ENCODE measurements at regions not wholly inside any gene's neighbourhood (a gene's known extent, or its start where the extent isn't known, plus 50 kb on each side); places are given as distances from the start of the nearest gene placed in this dataset.

DNA sequence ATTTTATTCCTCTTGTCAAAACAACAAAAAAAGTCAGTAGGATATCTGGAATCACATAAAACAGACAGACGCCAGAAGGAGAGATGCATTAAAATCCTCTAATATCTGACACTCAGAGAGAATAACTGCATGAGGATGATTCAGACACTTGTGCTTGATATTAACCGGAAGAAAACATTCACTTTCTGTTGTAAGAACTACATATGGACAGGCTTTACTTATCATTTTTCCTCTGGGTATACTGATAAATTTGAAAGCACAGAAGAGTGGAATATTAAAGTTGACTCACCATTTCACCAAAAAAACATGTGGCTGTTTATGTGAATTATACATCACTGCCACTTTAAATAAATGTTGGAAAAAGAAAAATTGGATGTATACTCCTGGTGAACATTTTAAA, 589.1 kb upstream of the CDH2 start:
- no peak for DNase-seq
- no peaks in the 10 kb centered on the region for H3K9me3 Mint-ChIP-seq
- TF ChIP-seq, protein P1, sequence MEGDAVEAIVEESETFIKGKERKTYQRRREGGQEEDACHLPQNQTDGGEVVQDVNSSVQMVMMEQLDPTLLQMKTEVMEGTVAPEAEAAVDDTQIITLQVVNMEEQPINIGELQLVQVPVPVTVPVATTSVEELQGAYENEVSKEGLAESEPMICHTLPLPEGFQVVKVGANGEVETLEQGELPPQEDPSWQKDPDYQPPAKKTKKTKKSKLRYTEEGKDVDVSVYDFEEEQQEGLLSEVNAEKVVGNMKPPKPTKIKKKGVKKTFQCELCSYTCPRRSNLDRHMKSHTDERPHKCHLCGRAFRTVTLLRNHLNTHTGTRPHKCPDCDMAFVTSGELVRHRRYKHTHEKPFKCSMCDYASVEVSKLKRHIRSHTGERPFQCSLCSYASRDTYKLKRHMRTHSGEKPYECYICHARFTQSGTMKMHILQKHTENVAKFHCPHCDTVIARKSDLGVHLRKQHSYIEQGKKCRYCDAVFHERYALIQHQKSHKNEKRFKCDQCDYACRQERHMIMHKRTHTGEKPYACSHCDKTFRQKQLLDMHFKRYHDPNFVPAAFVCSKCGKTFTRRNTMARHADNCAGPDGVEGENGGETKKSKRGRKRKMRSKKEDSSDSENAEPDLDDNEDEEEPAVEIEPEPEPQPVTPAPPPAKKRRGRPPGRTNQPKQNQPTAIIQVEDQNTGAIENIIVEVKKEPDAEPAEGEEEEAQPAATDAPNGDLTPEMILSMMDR (IDR thresholded peaks at IDR 0.05) = no peak
- H3K4me1 Mint-ChIP-seq = no peaks in the 10 kb centered on the region
- H3K27me3 Mint-ChIP-seq = no peaks in the 10 kb centered on the region
- no peak overlapping the region for H3K4me3 Mint-ChIP-seq
- ATAC-seq (ENCODE audit: low read depth) = no peak
- no peak overlapping the region for H3K27ac Mint-ChIP-seq
- ChIA-PET CTCF (no interaction called here), POLR2A (no interaction called here)
- intact Hi-C loops (cut with micrococcal nuclease) = loop anchor here (10.0 kb wide), 1 partner anchor 51 kb away; no protein-coding TSS in a partner anchor
- no peaks in the 10 kb centered on the region for H3K36me3 Mint-ChIP-seq (ENCODE audit: low read depth)

DNA sequence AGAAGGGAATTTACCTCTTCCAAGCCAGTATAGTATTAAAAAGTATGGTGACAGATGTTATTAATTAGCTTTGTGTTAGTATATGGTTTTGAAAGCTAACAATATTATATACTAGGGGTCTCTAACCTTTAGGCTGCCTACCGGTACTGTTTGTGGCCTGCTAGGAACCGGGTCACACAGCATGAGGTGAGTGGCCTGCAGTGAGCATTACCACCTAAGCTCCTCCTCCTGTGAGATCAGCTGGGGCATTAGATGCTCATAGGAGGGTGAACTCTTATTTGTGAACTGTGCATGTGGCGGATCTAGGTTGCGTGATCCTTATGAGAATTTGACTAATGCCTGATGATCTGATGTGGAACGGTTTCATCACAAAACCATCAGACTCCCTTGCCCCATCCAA, 583.4 kb upstream of the CDH2 start:
- intact Hi-C loops (cut with micrococcal nuclease) = loop anchor here (10.0 kb wide), 1 partner anchor 45 kb away; no protein-coding TSS in a partner anchor
- H3K9me3 Mint-ChIP-seq = peaks cover 2% of the 10 kb centered on the region
- no peaks in the 10 kb centered on the region for H3K36me3 Mint-ChIP-seq (ENCODE audit: low read depth)
- H3K27me3 Mint-ChIP-seq = no peaks in the 10 kb centered on the region
- CTCF ChIA-PET = no interaction called here
- no peak overlapping the region for H3K27ac Mint-ChIP-seq
- DNase-seq (no peak), ATAC-seq (ENCODE audit: low read depth) (no peak)
- POLR2A ChIA-PET = no interaction called here
- TF ChIP-seq, protein P1 (IDR thresholded peaks at IDR 0.05) = no peak
- no peak overlapping the region for H3K4me3 Mint-ChIP-seq
- no peaks in the 10 kb centered on the region for H3K4me1 Mint-ChIP-seq

DNA sequence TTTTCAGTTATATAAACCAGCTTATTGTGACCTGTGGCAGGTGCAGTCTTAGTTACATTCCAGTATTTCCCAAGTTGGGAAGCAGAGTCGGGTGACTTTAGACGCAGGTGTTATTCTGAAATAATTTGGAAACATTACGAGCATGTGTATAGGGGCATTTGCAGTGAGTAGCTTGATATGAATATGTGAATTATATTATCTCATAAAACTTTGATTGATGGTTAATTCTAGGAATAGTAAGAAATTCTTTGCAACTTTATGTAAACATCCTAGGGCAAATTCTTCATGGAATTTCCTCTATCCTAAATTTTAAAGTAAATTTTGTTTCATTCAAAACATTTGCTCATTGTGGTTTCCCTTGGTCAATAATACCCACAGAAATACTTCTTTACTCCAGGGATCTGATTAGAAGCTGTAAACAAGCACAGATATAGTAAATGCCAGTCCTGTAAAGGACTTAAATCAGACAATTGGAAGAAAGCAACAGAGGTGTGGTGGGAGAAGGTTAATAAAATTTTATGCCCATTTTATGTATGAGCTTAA, 580.6 kb upstream of the CDH2 start:
- TF ChIP-seq, protein P1 (IDR thresholded peaks at IDR 0.05) = no peak
- ChIA-PET POLR2A (no interaction called here), CTCF (no interaction called here)
- ATAC-seq (ENCODE audit: low read depth) (no peak), DNase-seq (no peak)
- Mint-ChIP-seq H3K4me1 (no peaks in the 10 kb centered on the region), H3K27ac (no peak overlapping the region), H3K4me3 (no peak overlapping the region), H3K9me3 (peaks cover 2% of the 10 kb centered on the region), H3K36me3 (ENCODE audit: low read depth) (no peaks in the 10 kb centered on the region), H3K27me3 (no peaks in the 10 kb centered on the region)
- intact Hi-C loops (cut with micrococcal nuclease) = no loop called here

DNA sequence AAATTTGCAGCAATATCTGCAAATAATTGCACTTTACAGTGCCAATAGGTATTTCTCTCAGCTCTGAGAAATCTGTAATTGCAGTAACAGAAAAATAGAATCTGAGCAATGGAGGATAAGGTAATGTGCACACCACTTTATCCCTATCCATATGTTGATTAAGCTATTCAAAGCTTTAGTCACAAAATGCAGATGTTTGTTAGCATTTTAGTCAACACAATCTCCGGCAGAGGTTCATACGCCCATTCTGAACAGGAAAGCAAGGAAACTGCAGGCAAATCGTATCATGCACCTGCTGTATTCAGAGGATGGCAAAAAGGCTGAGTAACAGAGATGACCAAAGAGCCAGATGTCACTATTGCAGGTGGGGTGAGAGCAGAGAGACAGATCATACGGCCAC, 566.2 kb upstream of the CDH2 start:
- no peak overlapping the region for H3K4me3 Mint-ChIP-seq
- H3K36me3 Mint-ChIP-seq (ENCODE audit: low read depth) = no peaks in the 10 kb centered on the region
- intact Hi-C loops (cut with micrococcal nuclease) = no loop called here
- H3K9me3 Mint-ChIP-seq = peaks cover 2% of the 10 kb centered on the region
- no peaks in the 10 kb centered on the region for H3K4me1 Mint-ChIP-seq
- DNase-seq (no peak), ATAC-seq (ENCODE audit: low read depth) (no peak)
- ChIA-PET POLR2A (no interaction called here), CTCF (no interaction called here)
- H3K27me3 Mint-ChIP-seq = no peaks in the 10 kb centered on the region
- TF ChIP-seq, protein P1 (IDR thresholded peaks at IDR 0.05) = no peak
- no peak overlapping the region for H3K27ac Mint-ChIP-seq

DNA sequence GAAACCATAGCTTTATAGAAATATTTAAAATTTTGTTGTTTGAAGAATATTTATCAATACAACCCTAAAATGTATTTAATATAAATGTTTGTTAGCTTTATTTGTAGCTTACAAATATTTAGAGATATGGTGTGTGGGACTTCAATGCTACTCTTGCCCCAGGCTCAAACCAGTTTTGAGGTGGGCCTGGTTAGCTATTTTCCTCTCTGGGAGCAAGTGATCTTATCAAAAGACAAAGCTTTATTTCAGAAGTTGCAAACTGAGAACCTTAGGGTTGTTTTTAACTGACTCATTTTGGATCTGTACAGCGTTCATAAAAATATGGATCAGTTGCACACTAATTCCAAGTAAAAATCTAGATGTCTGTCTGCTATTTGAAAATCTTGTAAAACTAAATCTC, 563.6 kb upstream of the CDH2 start:
- H3K4me1 Mint-ChIP-seq = no peaks in the 10 kb centered on the region
- H3K27me3 Mint-ChIP-seq = no peaks in the 10 kb centered on the region
- no peak overlapping the region for H3K4me3 Mint-ChIP-seq
- TF ChIP-seq, protein P1 (IDR thresholded peaks at IDR 0.05) = no peak
- CTCF ChIA-PET = no interaction called here
- no peak for ATAC-seq (ENCODE audit: low read depth)
- no peak for DNase-seq
- no peaks in the 10 kb centered on the region for H3K36me3 Mint-ChIP-seq (ENCODE audit: low read depth)
- POLR2A ChIA-PET = no interaction called here
- peaks cover 6% of the 10 kb centered on the region for H3K9me3 Mint-ChIP-seq
- intact Hi-C loops (cut with micrococcal nuclease) = no loop called here
- no peak overlapping the region for H3K27ac Mint-ChIP-seq
